Cardiac fibroblast (primary cell): ENCODE measurements at regions not wholly inside any gene's neighbourhood (a gene's known extent, or its start where the extent isn't known, plus 50 kb on each side); places are given as distances from the start of the nearest gene placed in this dataset.

Source experiments
- DNase-seq, 2 donors: peaks; one replicate each; pipeline versions ENCODE4 v3.0.0 to v3.0.0-alpha.2; 2010; ENCODE audit warnings: low read depth in 2 of 2
- H3K4me3 ChIP-seq, 2 donors: replicated peaks in 1 of 2; 1 replicate in 1 of 2; 2 replicates in 1 of 2; pipeline ENCODE4 v1.5.1; 2011; ENCODE audit warnings: low read depth in 2 of 2, low read length in 2 of 2, mild to moderate bottlenecking in 2 of 2, moderate library complexity in 1 of 2
- CTCF ChIP-seq: IDR thresholded peaks from one replicate; pipeline ENCODE4 v1.5.1; 2011; ENCODE audit warnings: low read depth, mild to moderate bottlenecking, low read length, inconsistent platforms

- H3K4me3 ChIP-seq: no peak overlapping the region
- TF ChIP-seq CTCF: no peak
- no peak for DNase-seq
Measured at GRCh38 chr6:159601211-159601610, 91.8 kb downstream of the SOD2 start.

DNA sequence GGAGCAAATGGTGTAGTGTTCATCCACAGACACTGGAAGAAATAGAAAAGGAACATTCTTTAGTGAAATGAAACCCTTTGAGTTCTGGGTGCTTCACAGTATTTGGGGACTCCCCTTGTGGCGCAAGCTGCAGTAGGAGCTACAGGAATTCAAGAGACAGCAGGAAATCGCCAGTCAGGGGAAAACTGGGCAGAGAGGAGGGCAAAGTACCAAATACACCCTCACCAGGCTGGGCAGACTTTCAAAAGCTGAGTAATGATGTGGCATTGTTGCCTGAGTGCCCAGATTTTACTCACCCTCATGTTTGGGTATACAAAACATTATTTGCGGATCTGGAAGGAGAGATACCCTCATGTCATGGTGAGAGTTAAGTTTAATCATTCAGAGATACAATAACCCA lies 97.9 kb downstream of the SOD2 start:
- peak; percentile 66 to 67 for DNase-seq
- TF ChIP-seq CTCF: no peak
- H3K4me3 ChIP-seq: no peak overlapping the region

GRCh38 chr6:159594750-159595117 lies 98.3 kb downstream of the SOD2 start:
- no peak for TF ChIP-seq CTCF
- DNase-seq: peak; percentile 55 to 82

GRCh38 chr6:159594106-159594749 lies 98.8 kb downstream of the SOD2 start:
- H3K4me3 ChIP-seq: no peak overlapping the region
- peak; percentile 39 to 49 for DNase-seq
- no peak for TF ChIP-seq CTCF

More at GRCh38 chr6:159594750-159595117, 98.3 kb downstream of the SOD2 start:
- H3K4me3 ChIP-seq: no peak overlapping the region

- TF ChIP-seq CTCF: no peak
- no peak for DNase-seq
Measured at GRCh38 chr6:159590835-159591234, 102.2 kb downstream of the SOD2 start.

GRCh38 chr6:159586684-159587083 lies 106.4 kb downstream of the SOD2 start:
- no peak overlapping the region for H3K4me3 ChIP-seq
- DNase-seq: no peak
- TF ChIP-seq CTCF: no peak

More at GRCh38 chr6:159590835-159591234, 102.2 kb downstream of the SOD2 start:
- H3K4me3 ChIP-seq: no peak overlapping the region

GRCh38 chr6:159582736-159583135 lies 110.3 kb downstream of the SOD2 start:
- H3K4me3 ChIP-seq: no peak overlapping the region
- DNase-seq: no peak
- no peak for TF ChIP-seq CTCF
